Gastrocnemius medialis (tissue), 4 donors: ENCODE measurements at regions not wholly inside any gene's neighbourhood (a gene's known extent, or its start where the extent isn't known, plus 50 kb on each side); places are given as distances from the start of the nearest gene placed in this dataset.

ENCODE experiments used
- ATAC-seq, 2 donors: fragments of 150-250 bp; one replicate each; pipeline ENCODE4 v1.9.1; 2016
- DNase-seq, 2 donors: peaks; one replicate each; pipeline ENCODE4 v3.0.0-alpha.2; 2019
- H3K27ac ChIP-seq, 4 donors: fragments of 200-600 bp; sonication (generic); 1 replicate in 1 of 4; 2 replicates in 3 of 4; pipeline ENCODE4 v1.5.1; 2016 to 2018; ENCODE audit warnings: mild to moderate bottlenecking in 2 of 4, moderate library complexity in 1 of 4
- H3K27me3 ChIP-seq, 3 donors: fragments of 200-600 bp; sonication (generic) in 2 of 3; 1 replicate in 1 of 3; 2 replicates in 2 of 3; pipeline versions ENCODE4 v1.5.1 to v1.6.0; 2016 to 2019; ENCODE audit warnings: mild to moderate bottlenecking in 1 of 3, moderate library complexity in 1 of 3
- H3K36me3 ChIP-seq, 2 donors: fragments of 200-600 bp; sonication (generic) in 1 of 2; one replicate each; pipeline ENCODE4 v1.5.1; 2017 to 2018
- H3K4me1 ChIP-seq, 2 donors: fragments of 200-600 bp; sonication (generic) in 1 of 2; one replicate each; pipeline ENCODE4 v1.5.1; 2016 to 2017; ENCODE audit warnings: mild to moderate bottlenecking in 2 of 2
- H3K4me3 ChIP-seq, 4 donors: fragments of 200-600 bp; sonication (generic) in 3 of 4; 1 replicate in 1 of 4; 2 replicates in 3 of 4; pipeline ENCODE4 v1.5.1; 2016 to 2019; ENCODE audit warnings: mild to moderate bottlenecking in 2 of 4
- H3K9me3 ChIP-seq, 3 donors: fragments of 200-600 bp; sonication (generic) in 2 of 3; 1 replicate in 1 of 3; 2 replicates in 2 of 3; pipeline ENCODE4 v1.5.1; 2016 to 2019
- POLR2A ChIP-seq, 2 donors: fragments of 450-650 bp; IDR thresholded peaks; one replicate each; pipeline ENCODE4 v1.6.1; 2017; ENCODE audit warnings: antibody characterized with exemption in 2 of 2, mild to moderate bottlenecking in 2 of 2, moderate library complexity in 2 of 2
- in situ Hi-C, 4 donors: fragments of 200-750 bp; cut with MboI; loops; one replicate each; pipeline versions ENCODE4 v1.15.0 to v1.8.0; 2017; ENCODE audit warnings: low sequenced_read_pairs in 4 of 4
- intact Hi-C: fragments of 100-400 bp; cut with DNase I; formaldehyde crosslinking; loops from one replicate; pipeline ENCODE4 v1.15.1; 2023; ENCODE audit warnings: low total_unique reads
- TF ChIP-seq, protein P1 (sequence below), 5 experiments: fragments of 450-650 bp in 3 of 5; fragments of 200-600 bp in 2 of 5; sonication (generic) in 2 of 5; IDR thresholded peaks in 4 of 5; conservative IDR thresholded peaks in 1 of 5; 1 replicate in 4 of 5; 2 replicates in 1 of 5; pipeline ENCODE4 v1.5.1; 2016 to 2019; ENCODE audit warnings: antibody characterized with exemption in 5 of 5, mild to moderate bottlenecking in 3 of 5, moderate library complexity in 3 of 5

DNA sequence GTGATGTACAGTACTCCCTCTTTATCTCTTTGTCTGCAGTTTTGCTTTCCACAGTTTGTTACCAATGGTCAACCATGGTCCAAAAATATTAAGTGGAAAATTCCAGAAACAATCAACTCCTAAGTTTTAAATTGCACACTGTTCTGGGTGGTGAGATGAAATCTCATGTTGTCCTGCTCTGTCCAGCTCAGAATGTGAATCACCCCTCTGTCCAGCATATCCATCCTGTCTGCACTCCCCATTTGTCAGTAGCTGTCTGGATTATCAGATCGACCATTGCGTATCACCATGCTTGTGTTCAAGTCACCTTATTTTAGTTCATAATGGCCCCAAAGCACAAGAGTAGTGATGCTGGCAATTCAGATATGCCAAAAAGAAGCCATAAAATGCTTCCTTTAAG is 118.2 kb upstream of the PDE4B start:
- H3K27me3 ChIP-seq = no peaks in the 10 kb centered on the region
- no peaks in the 10 kb centered on the region for H3K36me3 ChIP-seq
- intact Hi-C loops (no loop called here), in situ Hi-C loops (no loop called here)
- H3K9me3 ChIP-seq = no peaks in the 10 kb centered on the region
- TF ChIP-seq POLR2A (IDR thresholded peaks at IDR 0.05) = no peak
- TF ChIP-seq, protein P1, sequence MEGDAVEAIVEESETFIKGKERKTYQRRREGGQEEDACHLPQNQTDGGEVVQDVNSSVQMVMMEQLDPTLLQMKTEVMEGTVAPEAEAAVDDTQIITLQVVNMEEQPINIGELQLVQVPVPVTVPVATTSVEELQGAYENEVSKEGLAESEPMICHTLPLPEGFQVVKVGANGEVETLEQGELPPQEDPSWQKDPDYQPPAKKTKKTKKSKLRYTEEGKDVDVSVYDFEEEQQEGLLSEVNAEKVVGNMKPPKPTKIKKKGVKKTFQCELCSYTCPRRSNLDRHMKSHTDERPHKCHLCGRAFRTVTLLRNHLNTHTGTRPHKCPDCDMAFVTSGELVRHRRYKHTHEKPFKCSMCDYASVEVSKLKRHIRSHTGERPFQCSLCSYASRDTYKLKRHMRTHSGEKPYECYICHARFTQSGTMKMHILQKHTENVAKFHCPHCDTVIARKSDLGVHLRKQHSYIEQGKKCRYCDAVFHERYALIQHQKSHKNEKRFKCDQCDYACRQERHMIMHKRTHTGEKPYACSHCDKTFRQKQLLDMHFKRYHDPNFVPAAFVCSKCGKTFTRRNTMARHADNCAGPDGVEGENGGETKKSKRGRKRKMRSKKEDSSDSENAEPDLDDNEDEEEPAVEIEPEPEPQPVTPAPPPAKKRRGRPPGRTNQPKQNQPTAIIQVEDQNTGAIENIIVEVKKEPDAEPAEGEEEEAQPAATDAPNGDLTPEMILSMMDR (IDR thresholded peaks at IDR 0.05 in 4 of 5, conservative IDR thresholded peaks at IDR 0.05 in 1 of 5) = no peak
- H3K4me1 ChIP-seq = no peaks in the 10 kb centered on the region
- H3K4me3 ChIP-seq = no peak overlapping the region
- ATAC-seq = no peak
- H3K27ac ChIP-seq = no peak overlapping the region
- DNase-seq = no peak

GRCh38 chr1:65679773-65680172 is 112.9 kb upstream of the PDE4B start:
- Histone ChIP-seq H3K27ac (no peak overlapping the region), H3K36me3 (no peaks in the 10 kb centered on the region), H3K4me1 (no peaks in the 10 kb centered on the region), H3K9me3 (no peaks in the 10 kb centered on the region), H3K4me3 (no peak overlapping the region), H3K27me3 (no peaks in the 10 kb centered on the region)
- intact Hi-C loops (loop anchor here (10.0 kb wide), 1 partner anchor 615 kb away; no protein-coding TSS in a partner anchor), in situ Hi-C loops (loop anchor here (10.0 to 25.0 kb wide), 5 partner anchors 242 to 592 kb away; no protein-coding TSS in a partner anchor)
- TF ChIP-seq, protein P1 (IDR thresholded peaks at IDR 0.05 in 4 of 5, conservative IDR thresholded peaks at IDR 0.05 in 1 of 5) = no peak
- TF ChIP-seq POLR2A (IDR thresholded peaks at IDR 0.05) = no peak
- DNase-seq (no peak), ATAC-seq (no peak)

GRCh38 chr1:65681096-65681495 is 111.6 kb upstream of the PDE4B start:
- H3K27me3 ChIP-seq = no peaks in the 10 kb centered on the region
- ATAC-seq = no peak
- H3K9me3 ChIP-seq = no peaks in the 10 kb centered on the region
- in situ Hi-C loops (loop anchor here (10.0 to 25.0 kb wide), 5 partner anchors 244 to 594 kb away; no protein-coding TSS in a partner anchor), intact Hi-C loops (loop anchor here (10.0 kb wide), 1 partner anchor 616 kb away; no protein-coding TSS in a partner anchor)
- H3K4me1 ChIP-seq = no peaks in the 10 kb centered on the region
- H3K36me3 ChIP-seq = no peaks in the 10 kb centered on the region
- DNase-seq = no peak
- TF ChIP-seq, protein P1 (IDR thresholded peaks at IDR 0.05 in 4 of 5, conservative IDR thresholded peaks at IDR 0.05 in 1 of 5) = no peak
- no peak for TF ChIP-seq POLR2A (IDR thresholded peaks at IDR 0.05)
- H3K4me3 ChIP-seq = no peak overlapping the region
- no peak overlapping the region for H3K27ac ChIP-seq

GRCh38 chr1:65687428-65688214 is 105.1 kb upstream of the PDE4B start:
- H3K36me3 ChIP-seq = no peaks in the 10 kb centered on the region
- no peaks in the 10 kb centered on the region for H3K27me3 ChIP-seq
- H3K9me3 ChIP-seq = no peaks in the 10 kb centered on the region
- in situ Hi-C loops (loop anchor here (10.0 to 25.0 kb wide), 5 partner anchors 250 to 600 kb away; no protein-coding TSS in a partner anchor), intact Hi-C loops (loop anchor here (1.0 to 10.0 kb wide), 4 partner anchors 256 to 1000 kb away; no protein-coding TSS in a partner anchor)
- H3K4me1 ChIP-seq = peaks cover 17 to 22% of the 10 kb centered on the region in 2 donors
- H3K27ac ChIP-seq = no peak overlapping the region
- no peak overlapping the region for H3K4me3 ChIP-seq
- ATAC-seq = peak; percentile 89 to 90
- peak; percentile 60 to 75 for DNase-seq
- TF ChIP-seq, protein P1 (IDR thresholded peaks at IDR 0.05 in 4 of 5, conservative IDR thresholded peaks at IDR 0.05 in 1 of 5) = peak; percentile 91 to 96 (median 93)
- no peak for TF ChIP-seq POLR2A (IDR thresholded peaks at IDR 0.05)
